ENCODE measurements at regions not wholly inside any gene's neighbourhood (a gene's known extent, or its start where the extent isn't known, plus 50 kb on each side); places are given as distances from the start of the nearest gene placed in this dataset.

- TF ChIP-seq POLR2AphosphoS5 (IDR thresholded peaks at IDR 0.05; ENCODE audit: low read depth, low read length) (no peak), POLR2A (IDR thresholded peaks at IDR 0.05; ENCODE audit: low read depth, low read length) (no peak), TAF1 (IDR thresholded peaks at IDR 0.05; ENCODE audit: low read depth, low read length) (no peak), SPI1 (IDR thresholded peaks at IDR 0.05; ENCODE audit: low read depth, low read length) (no peak), PAX5 (IDR thresholded peaks at IDR 0.05; ENCODE audit: insufficient read depth, low read length, severe bottlenecking) (no peak)
Measured at GRCh38 chr1:209235166-209235565, 348.3 kb upstream of the CAMK1G start.

All from GM12891 (cell line).